ENCODE measurements at regions not wholly inside any gene's neighbourhood (a gene's known extent, or its start where the extent isn't known, plus 50 kb on each side); places are given as distances from the start of the nearest gene placed in this dataset.

DNA sequence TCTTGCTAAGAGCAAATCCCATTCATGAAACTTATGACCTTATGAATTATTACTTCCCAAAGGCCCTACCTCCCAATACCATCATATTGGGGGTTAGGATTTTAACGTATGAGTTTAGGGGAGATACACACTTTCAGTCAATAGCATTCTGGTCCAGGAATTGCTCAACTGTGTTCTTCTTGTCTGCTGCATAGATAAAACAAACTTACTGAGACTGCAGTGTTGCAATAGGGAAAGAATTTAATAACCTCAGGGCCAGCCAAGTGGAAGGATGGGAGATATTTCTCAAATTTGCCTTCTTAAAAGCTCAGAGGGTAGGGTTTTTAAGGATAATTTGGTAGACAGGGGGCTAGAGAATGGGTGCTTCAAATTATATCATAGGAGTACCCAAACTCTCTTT, 625.8 kb downstream of the OTOL1 start:
- DNase-seq, result no peak
- H3K4me3 Mint-ChIP-seq, result no peak overlapping the region
- no peaks in the 10 kb centered on the region for H3K4me1 Mint-ChIP-seq
- ATAC-seq, result no peak
- H3K27ac Mint-ChIP-seq, result no peak overlapping the region
- POLR2A ChIA-PET, result no interaction called here
- H3K36me3 Mint-ChIP-seq (ENCODE audit: low read depth), result no peaks in the 10 kb centered on the region
- CTCF ChIA-PET, result no interaction called here
- intact Hi-C loops (cut with DNase I, micrococcal nuclease), result no loop called here
- H3K9me3 Mint-ChIP-seq (ENCODE audit: low read depth), result no peaks in the 10 kb centered on the region
- no peaks in the 10 kb centered on the region for H3K27me3 Mint-ChIP-seq

- no peaks in the 10 kb centered on the region for H3K27me3 Mint-ChIP-seq
- no peaks in the 10 kb centered on the region for H3K4me1 Mint-ChIP-seq
- intact Hi-C loops (cut with DNase I, micrococcal nuclease), result no loop called here
- H3K36me3 Mint-ChIP-seq (ENCODE audit: low read depth), result no peaks in the 10 kb centered on the region
- POLR2A ChIA-PET, result no interaction called here
- ATAC-seq, result no peak
- DNase-seq, result no peak
- H3K9me3 Mint-ChIP-seq (ENCODE audit: low read depth), result no peaks in the 10 kb centered on the region
- CTCF ChIA-PET, result no interaction called here
- H3K4me3 Mint-ChIP-seq, result no peak overlapping the region
- no peak overlapping the region for H3K27ac Mint-ChIP-seq
Measured at GRCh38 chr3:162125790-162126189, 629.2 kb downstream of the OTOL1 start.

GRCh38 chr3:162130582-162130981, 634.0 kb downstream of the OTOL1 start:
- POLR2A ChIA-PET, result no interaction called here
- CTCF ChIA-PET, result no interaction called here
- Mint-ChIP-seq H3K27me3 (no peaks in the 10 kb centered on the region), H3K36me3 (ENCODE audit: low read depth) (no peaks in the 10 kb centered on the region), H3K27ac (no peak overlapping the region), H3K4me1 (peaks cover 5% of the 10 kb centered on the region), H3K4me3 (no peak overlapping the region), H3K9me3 (ENCODE audit: low read depth) (no peaks in the 10 kb centered on the region)
- intact Hi-C loops (cut with DNase I, micrococcal nuclease), result no loop called here
- no peak for DNase-seq
- no peak for ATAC-seq

- ATAC-seq (no peak), DNase-seq (no peak)
- Mint-ChIP-seq H3K36me3 (ENCODE audit: low read depth) (no peaks in the 10 kb centered on the region), H3K4me3 (no peak overlapping the region), H3K27ac (no peak overlapping the region), H3K4me1 (peaks cover 5% of the 10 kb centered on the region), H3K9me3 (ENCODE audit: low read depth) (no peaks in the 10 kb centered on the region), H3K27me3 (no peaks in the 10 kb centered on the region)
- intact Hi-C loops (cut with DNase I, micrococcal nuclease), result no loop called here
- CTCF ChIA-PET, result no interaction called here
- POLR2A ChIA-PET, result no interaction called here
Measured at GRCh38 chr3:162132981-162133380, 636.4 kb downstream of the OTOL1 start.

- Mint-ChIP-seq H3K9me3 (ENCODE audit: low read depth) (no peaks in the 10 kb centered on the region), H3K36me3 (ENCODE audit: low read depth) (no peaks in the 10 kb centered on the region), H3K27me3 (no peaks in the 10 kb centered on the region), H3K4me3 (no peak overlapping the region), H3K4me1 (peaks cover 5% of the 10 kb centered on the region), H3K27ac (no peak overlapping the region)
- CTCF ChIA-PET, result interaction anchor here (0.6 kb wide), 1 partner anchor 19 kb away, joined by 4 read pairs; no protein-coding TSS in a partner anchor
- DNase-seq (peak; percentile 14), ATAC-seq (peak; percentile 66)
- POLR2A ChIA-PET, result no interaction called here
- intact Hi-C loops (cut with DNase I, micrococcal nuclease), result no loop called here
Measured at GRCh38 chr3:162134571-162134970, 638.0 kb downstream of the OTOL1 start.

GRCh38 chr3:162136136-162136535, 639.5 kb downstream of the OTOL1 start:
- Mint-ChIP-seq H3K9me3 (ENCODE audit: low read depth) (no peaks in the 10 kb centered on the region), H3K27me3 (no peaks in the 10 kb centered on the region), H3K27ac (no peak overlapping the region), H3K36me3 (ENCODE audit: low read depth) (no peaks in the 10 kb centered on the region), H3K4me3 (no peak overlapping the region), H3K4me1 (peaks cover 5% of the 10 kb centered on the region)
- intact Hi-C loops (cut with DNase I, micrococcal nuclease), result no loop called here
- POLR2A ChIA-PET, result no interaction called here
- CTCF ChIA-PET, result no interaction called here
- ATAC-seq (no peak), DNase-seq (no peak)

DNA sequence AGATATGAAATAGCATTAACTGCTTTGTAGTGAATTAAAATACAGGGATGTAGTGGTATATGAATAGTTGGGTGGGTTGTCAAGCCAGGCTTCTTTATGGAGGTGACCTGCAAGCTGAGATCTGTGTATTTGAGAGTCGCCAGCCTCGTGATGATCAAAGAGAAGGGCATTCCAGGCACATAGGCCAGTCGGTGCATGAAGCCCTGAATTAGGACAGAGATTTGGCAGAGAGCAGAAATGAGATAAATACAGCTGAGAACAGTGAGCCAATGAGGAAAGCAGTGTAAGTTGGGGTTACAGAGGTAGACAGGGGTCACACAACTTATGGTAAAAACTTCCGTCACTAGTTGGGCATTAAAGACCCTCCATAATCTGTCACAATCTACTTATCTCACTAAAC, 641.9 kb downstream of the OTOL1 start:
- Mint-ChIP-seq H3K27ac (no peak overlapping the region), H3K4me1 (peaks cover 5% of the 10 kb centered on the region), H3K9me3 (ENCODE audit: low read depth) (no peaks in the 10 kb centered on the region), H3K4me3 (no peak overlapping the region), H3K36me3 (ENCODE audit: low read depth) (no peaks in the 10 kb centered on the region), H3K27me3 (no peaks in the 10 kb centered on the region)
- DNase-seq (no peak), ATAC-seq (no peak)
- POLR2A ChIA-PET, result no interaction called here
- intact Hi-C loops (cut with DNase I, micrococcal nuclease), result no loop called here
- CTCF ChIA-PET, result interaction anchor here (0.8 kb wide), 1 partner anchor 125 kb away, joined by 3 read pairs; no protein-coding TSS in a partner anchor

DNA sequence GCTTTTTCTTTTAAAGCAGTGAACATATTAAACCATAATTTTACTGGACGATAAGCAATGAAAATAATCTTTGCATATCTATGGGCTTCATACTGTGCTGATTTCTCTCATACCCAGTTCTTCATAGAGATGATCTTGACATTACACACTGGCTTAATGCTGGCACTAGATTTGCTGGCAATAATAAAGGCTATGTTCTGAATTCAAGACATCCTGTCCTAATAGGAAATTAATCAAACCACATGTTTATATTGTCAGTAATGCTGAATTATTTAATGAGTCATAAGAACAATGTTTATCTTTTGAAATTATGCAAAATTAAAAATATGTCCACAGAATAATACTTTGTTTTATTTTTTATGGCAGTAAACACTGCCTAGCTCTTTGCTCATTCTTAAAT, 643.2 kb downstream of the OTOL1 start:
- ATAC-seq, result no peak
- POLR2A ChIA-PET, result no interaction called here

GRCh38 chr3:162141272-162141791, 644.7 kb downstream of the OTOL1 start:
- Mint-ChIP-seq H3K4me1 (no peaks in the 10 kb centered on the region), H3K27me3 (no peaks in the 10 kb centered on the region), H3K4me3 (no peak overlapping the region), H3K9me3 (ENCODE audit: low read depth) (no peaks in the 10 kb centered on the region), H3K36me3 (ENCODE audit: low read depth) (no peaks in the 10 kb centered on the region), H3K27ac (no peak overlapping the region)
- CTCF ChIA-PET, result no interaction called here
- DNase-seq, result no peak
- no peak for ATAC-seq
- POLR2A ChIA-PET, result no interaction called here
- intact Hi-C loops (cut with DNase I, micrococcal nuclease), result no loop called here

More for the DNA sequence above, 643.2 kb downstream of the OTOL1 start:
- CTCF ChIA-PET, result no interaction called here
- Mint-ChIP-seq H3K4me1 (no peaks in the 10 kb centered on the region), H3K4me3 (no peak overlapping the region), H3K27me3 (no peaks in the 10 kb centered on the region), H3K36me3 (ENCODE audit: low read depth) (no peaks in the 10 kb centered on the region), H3K27ac (no peak overlapping the region), H3K9me3 (ENCODE audit: low read depth) (no peaks in the 10 kb centered on the region)
- intact Hi-C loops (cut with DNase I, micrococcal nuclease), result no loop called here
- DNase-seq, result no peak

GRCh38 chr3:162142511-162142910, 645.9 kb downstream of the OTOL1 start:
- H3K27me3 Mint-ChIP-seq, result no peaks in the 10 kb centered on the region
- POLR2A ChIA-PET, result no interaction called here
- ATAC-seq (no peak), DNase-seq (no peak)
- H3K36me3 Mint-ChIP-seq (ENCODE audit: low read depth), result no peaks in the 10 kb centered on the region
- intact Hi-C loops (cut with DNase I, micrococcal nuclease), result no loop called here
- no peak overlapping the region for H3K4me3 Mint-ChIP-seq
- CTCF ChIA-PET, result interaction anchor here (0.5 to 1.2 kb wide), 4 partner anchors 13 to 221 kb away, joined by 3 read pairs; no protein-coding TSS in a partner anchor
- no peak overlapping the region for H3K27ac Mint-ChIP-seq
- H3K9me3 Mint-ChIP-seq (ENCODE audit: low read depth), result no peaks in the 10 kb centered on the region
- no peaks in the 10 kb centered on the region for H3K4me1 Mint-ChIP-seq

- Mint-ChIP-seq H3K36me3 (ENCODE audit: low read depth) (no peaks in the 10 kb centered on the region), H3K4me3 (no peak overlapping the region)
Measured at GRCh38 chr3:162143180-162143579, 646.6 kb downstream of the OTOL1 start.

DNA sequence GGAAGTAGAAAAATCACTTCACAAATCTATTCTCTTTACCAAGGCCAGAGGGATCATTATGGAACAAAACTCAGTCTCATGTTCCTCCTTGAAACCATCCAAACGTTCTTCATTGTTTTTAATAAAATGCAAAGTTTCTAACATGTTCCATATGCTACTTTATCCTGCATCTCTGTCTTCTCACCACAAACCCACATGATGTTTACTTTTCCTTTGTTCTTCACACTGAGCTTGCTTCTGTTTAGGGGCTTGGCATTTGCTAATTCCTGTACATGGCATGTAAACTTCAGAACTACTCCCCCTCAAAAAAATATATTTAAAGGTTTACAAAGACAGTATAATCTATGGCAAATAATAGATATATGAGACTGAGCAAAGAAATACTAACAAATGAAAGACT, 651.4 kb downstream of the OTOL1 start:
- intact Hi-C loops (cut with DNase I, micrococcal nuclease), result no loop called here
- ATAC-seq (no peak), DNase-seq (no peak)
- Mint-ChIP-seq H3K9me3 (ENCODE audit: low read depth) (no peaks in the 10 kb centered on the region), H3K36me3 (ENCODE audit: low read depth) (no peaks in the 10 kb centered on the region), H3K27me3 (no peaks in the 10 kb centered on the region), H3K27ac (no peak overlapping the region), H3K4me1 (no peaks in the 10 kb centered on the region), H3K4me3 (no peak overlapping the region)
- ChIA-PET POLR2A (no interaction called here), CTCF (no interaction called here)

More at GRCh38 chr3:162143180-162143579, 646.6 kb downstream of the OTOL1 start:
- Mint-ChIP-seq H3K9me3 (ENCODE audit: low read depth) (no peaks in the 10 kb centered on the region), H3K27me3 (no peaks in the 10 kb centered on the region), H3K27ac (no peak overlapping the region), H3K4me1 (no peaks in the 10 kb centered on the region)
- ATAC-seq (no peak), DNase-seq (no peak)
- intact Hi-C loops (cut with DNase I, micrococcal nuclease), result no loop called here
- ChIA-PET POLR2A (no interaction called here), CTCF (interaction anchor here (0.7 to 1.2 kb wide), 3 partner anchors 12 to 71 kb away, joined by 3 read pairs; no protein-coding TSS in a partner anchor)

DNA sequence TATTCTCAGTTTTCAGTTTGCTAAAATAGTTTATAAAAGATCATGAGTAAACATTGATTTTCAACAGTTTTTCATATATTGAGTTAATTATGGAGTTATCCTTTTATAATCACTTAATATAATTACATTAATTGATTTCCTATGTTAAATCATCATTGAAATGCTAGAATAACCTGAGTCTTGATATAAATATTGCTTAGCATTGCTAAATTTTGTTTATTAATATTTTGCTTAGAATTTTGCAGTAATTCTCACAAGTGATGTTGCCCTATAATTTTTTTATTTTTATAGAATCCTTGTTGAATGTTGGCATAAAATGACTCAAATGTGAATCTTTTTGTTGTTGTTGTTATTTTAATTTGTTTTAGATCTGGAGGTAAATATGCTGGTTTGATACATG, 654.2 kb downstream of the OTOL1 start:
- DNase-seq (no peak), ATAC-seq (no peak)
- CTCF ChIA-PET, result no interaction called here
- no peak overlapping the region for H3K4me3 Mint-ChIP-seq
- no peak overlapping the region for H3K27ac Mint-ChIP-seq
- intact Hi-C loops (cut with DNase I, micrococcal nuclease), result no loop called here
- H3K27me3 Mint-ChIP-seq, result no peaks in the 10 kb centered on the region
- H3K9me3 Mint-ChIP-seq (ENCODE audit: low read depth), result no peaks in the 10 kb centered on the region
- H3K36me3 Mint-ChIP-seq (ENCODE audit: low read depth), result no peaks in the 10 kb centered on the region
- POLR2A ChIA-PET, result no interaction called here
- no peaks in the 10 kb centered on the region for H3K4me1 Mint-ChIP-seq
